ENCODE measurements at regions not wholly inside any gene's neighbourhood (a gene's known extent, or its start where the extent isn't known, plus 50 kb on each side); places are given as distances from the start of the nearest gene placed in this dataset.

- Histone ChIP-seq H3K27me3 (no peaks in the 10 kb centered on the region), H3K4me3 (no peak overlapping the region), H3K9me3 (no peaks in the 10 kb centered on the region), H3K4me1 (no peaks in the 10 kb centered on the region), H3K27ac (no peak overlapping the region), H3K36me3 (no peaks in the 10 kb centered on the region)
- TF ChIP-seq POLR2A (IDR thresholded peaks at IDR 0.05) (no peak), EP300 (IDR thresholded peaks at IDR 0.05) (no peak)
- TF ChIP-seq, protein P1, sequence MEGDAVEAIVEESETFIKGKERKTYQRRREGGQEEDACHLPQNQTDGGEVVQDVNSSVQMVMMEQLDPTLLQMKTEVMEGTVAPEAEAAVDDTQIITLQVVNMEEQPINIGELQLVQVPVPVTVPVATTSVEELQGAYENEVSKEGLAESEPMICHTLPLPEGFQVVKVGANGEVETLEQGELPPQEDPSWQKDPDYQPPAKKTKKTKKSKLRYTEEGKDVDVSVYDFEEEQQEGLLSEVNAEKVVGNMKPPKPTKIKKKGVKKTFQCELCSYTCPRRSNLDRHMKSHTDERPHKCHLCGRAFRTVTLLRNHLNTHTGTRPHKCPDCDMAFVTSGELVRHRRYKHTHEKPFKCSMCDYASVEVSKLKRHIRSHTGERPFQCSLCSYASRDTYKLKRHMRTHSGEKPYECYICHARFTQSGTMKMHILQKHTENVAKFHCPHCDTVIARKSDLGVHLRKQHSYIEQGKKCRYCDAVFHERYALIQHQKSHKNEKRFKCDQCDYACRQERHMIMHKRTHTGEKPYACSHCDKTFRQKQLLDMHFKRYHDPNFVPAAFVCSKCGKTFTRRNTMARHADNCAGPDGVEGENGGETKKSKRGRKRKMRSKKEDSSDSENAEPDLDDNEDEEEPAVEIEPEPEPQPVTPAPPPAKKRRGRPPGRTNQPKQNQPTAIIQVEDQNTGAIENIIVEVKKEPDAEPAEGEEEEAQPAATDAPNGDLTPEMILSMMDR (IDR thresholded peaks at IDR 0.05): no peak
- 72 to 79% methylated on average over 2 to 3 of the region's 4 CpGs for WGBS, 2 donors
- no peak for DNase-seq (ENCODE audit: low spot score in 2 of 2)
Observed at GRCh38 chr18:46406539-46406932, 250.5 kb downstream of the LOXHD1 start.

GRCh38 chr18:46407486-46408166 is 249.4 kb downstream of the LOXHD1 start:
- TF ChIP-seq EP300 (IDR thresholded peaks at IDR 0.05) (no peak), POLR2A (IDR thresholded peaks at IDR 0.05) (no peak)
- TF ChIP-seq, protein P1 (IDR thresholded peaks at IDR 0.05): no peak
- no peaks in the 10 kb centered on the region for H3K9me3 ChIP-seq
- H3K27me3 ChIP-seq: no peaks in the 10 kb centered on the region
- H3K4me1 ChIP-seq: peaks cover 0 to 11% (median 0%) of the 10 kb centered on the region in 4 donors
- H3K27ac ChIP-seq: no peak overlapping the region
- H3K4me3 ChIP-seq: no peak overlapping the region
- 61 to 63% methylated on average over 6 of the region's 6 CpGs for WGBS, 2 donors
- no peak for DNase-seq (ENCODE audit: low spot score in 2 of 2)
- no peaks in the 10 kb centered on the region for H3K36me3 ChIP-seq

DNA sequence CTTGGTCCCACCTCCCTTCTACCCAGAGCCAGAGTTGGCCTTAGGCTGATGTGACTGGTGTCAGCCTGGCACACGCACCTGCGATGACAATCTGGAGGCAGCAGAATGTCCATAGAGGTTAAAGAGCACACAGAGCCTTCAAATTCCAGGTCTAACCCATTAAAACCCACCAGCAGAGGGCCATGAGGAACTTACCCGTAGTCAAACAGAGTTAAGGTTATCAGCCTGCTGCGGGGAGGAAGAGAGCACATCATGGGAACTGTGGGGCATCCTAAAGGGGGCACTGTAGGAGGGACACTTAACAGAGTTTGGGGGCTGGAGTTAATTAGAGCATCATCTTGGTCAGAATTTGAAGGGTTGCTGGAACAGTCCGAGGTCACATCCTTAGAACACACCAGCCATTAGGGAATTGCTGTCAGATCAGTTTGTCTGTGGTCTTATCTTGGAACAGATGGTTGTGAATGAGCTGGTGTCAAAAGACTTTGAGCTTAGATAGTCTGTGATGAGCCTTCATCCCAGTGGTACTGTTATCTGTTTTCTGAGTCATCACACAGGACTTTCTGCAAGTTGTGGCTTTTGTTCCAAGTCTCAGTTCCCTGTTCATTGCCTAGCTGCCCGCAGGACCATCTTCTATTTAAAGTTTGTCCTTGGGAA is 248.6 kb downstream of the LOXHD1 start:
- TF ChIP-seq EP300 (IDR thresholded peaks at IDR 0.05): no peak
- TF ChIP-seq, protein P1 (IDR thresholded peaks at IDR 0.05): no peak
- no peak for TF ChIP-seq POLR2A (IDR thresholded peaks at IDR 0.05)
- no peaks in the 10 kb centered on the region for H3K36me3 ChIP-seq
- H3K4me3 ChIP-seq: no peak overlapping the region
- H3K9me3 ChIP-seq: no peaks in the 10 kb centered on the region
- H3K27me3 ChIP-seq: no peaks in the 10 kb centered on the region
- 75 to 77% methylated on average over 6 of the region's 6 CpGs for WGBS, 2 donors
- no peak for DNase-seq (ENCODE audit: low spot score in 2 of 2)
- H3K4me1 ChIP-seq: peaks cover 0 to 19% (median 0%) of the 10 kb centered on the region in 4 donors
- H3K27ac ChIP-seq: no peak overlapping the region

DNA sequence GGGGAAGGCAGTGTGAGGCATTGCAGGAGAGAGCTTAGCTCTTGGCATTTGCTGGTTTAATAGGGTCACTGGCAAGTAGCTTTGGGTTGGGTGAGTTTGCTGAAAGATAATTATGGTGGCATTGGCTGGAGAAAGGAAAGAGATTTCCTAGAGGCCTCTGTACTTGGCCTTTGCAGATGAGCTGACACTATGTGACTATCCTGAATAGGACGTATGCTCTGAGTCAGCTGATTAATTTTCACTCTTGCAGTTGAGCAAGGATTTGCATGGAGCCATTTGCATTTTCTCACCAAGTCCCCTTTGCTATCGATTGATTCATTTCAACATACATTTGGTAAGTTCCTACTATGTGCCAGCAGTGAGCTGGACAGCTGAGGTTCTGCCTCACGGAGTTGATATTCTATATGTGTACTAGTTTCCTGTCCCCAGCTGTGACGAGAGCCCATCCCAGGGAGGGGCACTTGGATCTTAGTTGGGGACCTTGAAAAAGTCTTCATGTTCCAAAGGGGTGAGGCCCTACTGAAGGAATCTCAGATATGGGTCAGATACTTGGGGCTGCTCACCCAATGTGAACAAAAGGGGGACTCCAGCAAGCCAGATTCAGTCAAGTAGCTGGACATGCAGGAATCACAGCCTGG is 245.7 kb downstream of the LOXHD1 start:
- H3K27ac ChIP-seq: no peak overlapping the region
- H3K36me3 ChIP-seq: no peaks in the 10 kb centered on the region
- peaks cover 0 to 20% (median 0%) of the 10 kb centered on the region in 4 donors for H3K4me1 ChIP-seq
- no peak for TF ChIP-seq POLR2A (IDR thresholded peaks at IDR 0.05)
- TF ChIP-seq EP300 (IDR thresholded peaks at IDR 0.05): no peak
- TF ChIP-seq, protein P1 (IDR thresholded peaks at IDR 0.05): no peak
- WGBS, 2 donors: 91 to 92% methylated on average over 4 of the region's 4 CpGs
- no peaks in the 10 kb centered on the region for H3K27me3 ChIP-seq
- no peak for DNase-seq (ENCODE audit: low spot score in 2 of 2)
- no peak overlapping the region for H3K4me3 ChIP-seq
- no peaks in the 10 kb centered on the region for H3K9me3 ChIP-seq

Measured in tibial nerve (tissue), 4 donors.